A549 (cell line): ENCODE measurements at regions not wholly inside any gene's neighbourhood (a gene's known extent, or its start where the extent isn't known, plus 50 kb on each side); places are given as distances from the start of the nearest gene placed in this dataset.

ENCODE experiments used
- CTCF ChIP-seq: fragments of >200 bp; sonication (Bioruptor Twin); formaldehyde crosslinking; IDR thresholded peaks from 3 replicates; pipeline ENCODE4 v1.5.1; 2016
- NFE2L2 ChIP-seq: fragments of 150-350 bp; conservative IDR thresholded peaks from 2 replicates; pipeline ENCODE4 v1.6.1; 2014; ENCODE audit warnings: low read length
- POLR2A ChIP-seq: IDR thresholded peaks from 2 replicates; pipeline ENCODE4 v1.6.1; 2012; ENCODE audit warnings: mild to moderate bottlenecking, low read length
- RAD21 ChIP-seq, 2 experiments: fragments of >200 bp in 1 of 2; sonication (Bioruptor Twin) in 1 of 2; formaldehyde crosslinking in 1 of 2; IDR thresholded peaks in 1 of 2; conservative IDR thresholded peaks in 1 of 2; 2 replicates in 1 of 2; 3 replicates in 1 of 2; pipeline ENCODE4 v1.6.1; 2012 to 2018; ENCODE audit warnings: inconsistent platforms in 1 of 2
- TP53 ChIP-seq: fragments of 250-450 bp; sonication (Bioruptor Pico); IDR thresholded peaks from 2 replicates; pipeline ENCODE4 v1.5.0; 2021; ENCODE audit warnings: mild to moderate bottlenecking, moderate library complexity

GRCh38 chr12:63317880-63318279, 166.9 kb upstream of the AVPR1A start:
- TF ChIP-seq NFE2L2 (no peak), TP53 (CRISPR knock-in tag) (no peak), CTCF (no peak), POLR2A (no peak), RAD21 (conservative IDR thresholded peaks at IDR 0.05 in 1 of 2, IDR thresholded peaks at IDR 0.05 in 1 of 2) (no peak)
